Fibroblast of lung (primary cell): ENCODE measurements at regions not wholly inside any gene's neighbourhood (a gene's known extent, or its start where the extent isn't known, plus 50 kb on each side); places are given as distances from the start of the nearest gene placed in this dataset.

Experiments used
- DNase-seq, 2 donors: peaks; one replicate each; pipeline versions ENCODE4 v3.0.0 to v3.0.0-alpha.2; 2010; ENCODE audit warnings: low read depth in 2 of 2
- H2AFZ ChIP-seq: 2 replicates; pipeline ENCODE4 v1.5.1; 2012; ENCODE audit warnings: low read length, control low read depth, inconsistent platforms
- H3K27ac ChIP-seq: 2 replicates; pipeline ENCODE4 v1.5.1; 2011; ENCODE audit warnings: low read length, control low read depth; ENCODE audit not compliant: insufficient read depth
- H3K27me3 ChIP-seq: 2 replicates; pipeline ENCODE4 v1.5.1; 2011; ENCODE audit warnings: mild to moderate bottlenecking, low read length; ENCODE audit not compliant: control insufficient read depth, insufficient read depth
- H3K36me3 ChIP-seq: 2 replicates; pipeline ENCODE4 v1.5.1; 2011; ENCODE audit warnings: low read length; ENCODE audit not compliant: control insufficient read depth, insufficient read depth
- H3K4me1 ChIP-seq: 2 replicates; pipeline ENCODE4 v1.5.1; 2011; ENCODE audit warnings: low read length; ENCODE audit not compliant: control insufficient read depth, insufficient read depth; ENCODE audit errors: extremely low read depth
- H3K4me2 ChIP-seq: 2 replicates; pipeline ENCODE4 v1.5.1; 2011; ENCODE audit warnings: low read length, control low read depth; ENCODE audit not compliant: insufficient read depth; ENCODE audit errors: extremely low read depth
- H3K4me3 ChIP-seq, 4 experiments: fragments of 200-600 bp in 1 of 4; sonication (generic) in 1 of 4; replicated peaks in 1 of 4; 2 replicates each; pipeline ENCODE4 v1.5.1; 2011 to 2016; ENCODE audit warnings: low read length in 4 of 4, low read depth in 3 of 4, mild to moderate bottlenecking in 3 of 4, control low read depth in 2 of 4, inconsistent platforms in 1 of 4, mixed read lengths in 1 of 4; ENCODE audit not compliant: insufficient read depth in 1 of 4; ENCODE audit errors: control extremely low read depth in 1 of 4
- H3K79me2 ChIP-seq: 2 replicates; pipeline ENCODE4 v1.5.1; 2012; ENCODE audit warnings: mild to moderate bottlenecking, low read length, inconsistent platforms; ENCODE audit not compliant: control insufficient read depth, insufficient read depth
- H3K9ac ChIP-seq: 2 replicates; pipeline ENCODE4 v1.5.1; 2011; ENCODE audit warnings: mild to moderate bottlenecking, low read length, control low read depth; ENCODE audit not compliant: insufficient read depth
- H3K9me3 ChIP-seq: 2 replicates; pipeline ENCODE4 v1.5.1; 2012; ENCODE audit warnings: low read depth, low read length; ENCODE audit not compliant: control insufficient read depth, insufficient read depth
- H4K20me1 ChIP-seq: 2 replicates; pipeline ENCODE4 v1.5.1; 2011; ENCODE audit warnings: low read length; ENCODE audit not compliant: control insufficient read depth, insufficient read depth; ENCODE audit errors: extremely low read depth
- EZH2 ChIP-seq: IDR thresholded peaks from 2 replicates; pipeline ENCODE4 v1.5.1; 2012; ENCODE audit warnings: low read length, control low read depth, mild to moderate bottlenecking; ENCODE audit errors: missing control alignments
- TF ChIP-seq, protein P1 (sequence below), 2 donors: IDR thresholded peaks in 1 of 2; conservative IDR thresholded peaks in 1 of 2; 1 replicate in 1 of 2; 2 replicates in 1 of 2; pipeline ENCODE4 v1.5.1; 2011 to 2012; ENCODE audit warnings: low read length in 2 of 2, control low read depth in 1 of 2, inconsistent platforms in 1 of 2, low read depth in 1 of 2, mild to moderate bottlenecking in 1 of 2

DNA sequence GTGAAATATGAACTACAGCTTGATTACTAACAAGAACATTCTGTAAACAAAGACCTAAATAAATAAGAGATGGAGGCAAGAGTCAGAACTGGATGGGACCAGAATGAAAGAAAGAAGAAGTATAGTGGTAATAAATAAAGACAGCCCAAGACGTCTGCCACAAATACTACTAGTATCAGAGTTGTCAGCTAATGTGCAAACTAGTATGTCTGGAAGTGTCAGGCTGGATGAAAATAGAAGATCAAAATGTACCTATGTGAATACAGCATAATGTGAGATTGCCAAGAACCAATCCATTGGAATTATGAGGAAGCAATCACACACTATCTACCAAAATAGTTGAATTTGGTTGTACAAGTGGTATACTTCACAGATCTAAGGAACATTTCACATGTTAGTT is 353.0 kb downstream of the BTG1 start:
- no peak overlapping the region for H3K4me2 ChIP-seq
- H3K79me2 ChIP-seq, result no peaks in the 10 kb centered on the region
- no peaks in the 10 kb centered on the region for H3K4me1 ChIP-seq
- no peak overlapping the region for H2AFZ ChIP-seq
- no peak overlapping the region for H3K4me3 ChIP-seq
- no peaks in the 10 kb centered on the region for H3K27me3 ChIP-seq
- no peak overlapping the region for H3K27ac ChIP-seq
- H3K36me3 ChIP-seq, result no peaks in the 10 kb centered on the region
- H3K9ac ChIP-seq, result no peak overlapping the region
- no peak for DNase-seq
- no peak for TF ChIP-seq EZH2
- TF ChIP-seq, protein P1, sequence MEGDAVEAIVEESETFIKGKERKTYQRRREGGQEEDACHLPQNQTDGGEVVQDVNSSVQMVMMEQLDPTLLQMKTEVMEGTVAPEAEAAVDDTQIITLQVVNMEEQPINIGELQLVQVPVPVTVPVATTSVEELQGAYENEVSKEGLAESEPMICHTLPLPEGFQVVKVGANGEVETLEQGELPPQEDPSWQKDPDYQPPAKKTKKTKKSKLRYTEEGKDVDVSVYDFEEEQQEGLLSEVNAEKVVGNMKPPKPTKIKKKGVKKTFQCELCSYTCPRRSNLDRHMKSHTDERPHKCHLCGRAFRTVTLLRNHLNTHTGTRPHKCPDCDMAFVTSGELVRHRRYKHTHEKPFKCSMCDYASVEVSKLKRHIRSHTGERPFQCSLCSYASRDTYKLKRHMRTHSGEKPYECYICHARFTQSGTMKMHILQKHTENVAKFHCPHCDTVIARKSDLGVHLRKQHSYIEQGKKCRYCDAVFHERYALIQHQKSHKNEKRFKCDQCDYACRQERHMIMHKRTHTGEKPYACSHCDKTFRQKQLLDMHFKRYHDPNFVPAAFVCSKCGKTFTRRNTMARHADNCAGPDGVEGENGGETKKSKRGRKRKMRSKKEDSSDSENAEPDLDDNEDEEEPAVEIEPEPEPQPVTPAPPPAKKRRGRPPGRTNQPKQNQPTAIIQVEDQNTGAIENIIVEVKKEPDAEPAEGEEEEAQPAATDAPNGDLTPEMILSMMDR (conservative IDR thresholded peaks at IDR 0.05 in 1 of 2, IDR thresholded peaks at IDR 0.05 in 1 of 2; ENCODE audit: low read depth in 1 of 2, low read length in 2 of 2), result no peak
- H3K9me3 ChIP-seq, result no peaks in the 10 kb centered on the region
- no peaks in the 10 kb centered on the region for H4K20me1 ChIP-seq

DNA sequence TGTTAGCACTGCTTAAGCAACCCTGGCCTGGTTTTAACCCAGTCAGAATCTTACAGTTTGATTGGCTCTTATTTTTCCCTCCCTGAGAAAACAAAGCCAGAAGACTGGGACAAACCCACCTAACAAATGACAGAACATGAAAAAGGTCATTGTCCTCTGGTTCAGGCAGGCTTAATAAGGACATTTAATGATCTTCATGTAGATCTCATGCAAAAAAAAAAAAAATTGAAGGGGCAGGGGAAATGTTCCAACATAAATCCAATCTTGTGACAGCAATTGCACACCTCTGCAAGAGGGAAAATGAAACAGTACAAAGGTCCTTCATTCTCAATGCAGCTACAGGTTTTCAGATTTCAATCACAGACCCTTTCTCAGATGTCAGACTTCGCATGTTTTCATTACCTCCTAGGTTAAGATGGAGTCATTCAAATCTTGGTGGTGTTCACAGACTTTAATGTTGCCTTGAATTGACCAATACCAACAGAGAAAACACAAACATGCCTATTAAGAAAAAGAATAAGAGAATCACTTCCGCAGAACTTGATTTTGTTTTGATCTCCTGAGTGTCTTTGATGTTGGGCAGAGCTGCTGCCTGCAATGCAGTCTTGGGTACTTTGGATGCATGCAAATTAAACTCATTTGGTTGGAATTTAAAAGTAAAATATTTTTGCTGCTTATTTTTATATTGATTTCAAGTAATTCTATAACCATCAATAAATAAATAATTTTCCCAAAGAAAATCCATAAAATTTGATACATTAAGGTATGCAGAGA is 359.0 kb downstream of the BTG1 start:
- Histone ChIP-seq H3K36me3 (no peaks in the 10 kb centered on the region), H3K79me2 (no peaks in the 10 kb centered on the region), H2AFZ (no peak overlapping the region), H3K4me1 (no peaks in the 10 kb centered on the region), H4K20me1 (no peaks in the 10 kb centered on the region), H3K27ac (no peak overlapping the region), H3K4me3 (no peak overlapping the region), H3K9ac (no peak overlapping the region), H3K4me2 (no peak overlapping the region), H3K27me3 (no peaks in the 10 kb centered on the region), H3K9me3 (no peaks in the 10 kb centered on the region)
- DNase-seq, result no peak
- no peak for TF ChIP-seq EZH2
- TF ChIP-seq, protein P1 (conservative IDR thresholded peaks at IDR 0.05 in 1 of 2, IDR thresholded peaks at IDR 0.05 in 1 of 2; ENCODE audit: low read depth in 1 of 2, low read length in 2 of 2), result no peak

DNA sequence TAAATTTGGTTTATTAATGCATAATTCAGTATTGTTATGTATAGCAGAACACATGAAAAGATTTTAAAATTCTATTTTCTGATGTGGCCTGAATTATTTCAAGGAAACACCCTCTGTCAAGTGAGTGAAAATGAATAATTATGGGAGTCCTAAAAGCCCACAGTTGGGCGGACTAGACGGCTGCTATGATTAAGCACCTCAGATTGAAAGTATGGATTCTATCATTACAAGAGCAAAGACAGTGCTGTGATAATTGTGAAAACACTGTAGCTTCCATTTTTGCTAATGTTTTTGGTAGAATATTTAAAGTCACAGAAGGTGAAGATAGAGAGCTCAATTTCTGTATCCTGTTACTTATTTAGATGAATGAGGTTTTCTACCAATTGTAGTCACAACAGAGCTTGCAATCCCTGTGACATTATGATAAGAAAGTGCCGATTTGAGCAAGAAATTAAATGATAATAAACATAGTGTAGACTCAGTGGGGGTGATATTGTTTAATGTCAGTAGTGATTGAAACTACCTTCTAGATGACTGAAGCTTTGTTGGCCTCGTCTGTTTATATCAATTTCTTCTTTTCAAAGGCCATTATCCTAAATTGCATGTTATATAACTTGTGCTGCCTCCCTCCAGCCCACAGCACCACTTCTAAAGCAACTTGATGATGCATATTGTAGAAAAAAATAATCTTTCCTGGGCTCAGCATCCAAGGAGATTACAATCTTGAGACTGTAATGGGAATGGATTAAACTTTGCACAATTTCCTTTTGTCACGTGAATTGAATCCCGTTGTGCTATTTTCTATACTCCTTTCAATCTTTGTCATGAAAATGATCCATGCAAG is 359.8 kb downstream of the BTG1 start:
- Histone ChIP-seq H4K20me1 (no peaks in the 10 kb centered on the region), H3K9ac (no peak overlapping the region), H2AFZ (no peak overlapping the region), H3K27ac (no peak overlapping the region), H3K79me2 (no peaks in the 10 kb centered on the region), H3K9me3 (no peaks in the 10 kb centered on the region), H3K4me3 (no peak overlapping the region), H3K27me3 (no peaks in the 10 kb centered on the region), H3K36me3 (no peaks in the 10 kb centered on the region), H3K4me2 (no peak overlapping the region), H3K4me1 (no peaks in the 10 kb centered on the region)
- no peak for DNase-seq
- TF ChIP-seq EZH2, result no peak
